H9 (cell line): ENCODE measurements at regions not wholly inside any gene's neighbourhood (a gene's known extent, or its start where the extent isn't known, plus 50 kb on each side); places are given as distances from the start of the nearest gene placed in this dataset.

ENCODE experiments used
- DNase-seq: peaks from one replicate; pipeline ENCODE4 v3.0.0-alpha.2; 2017
- H2AFZ ChIP-seq: one replicate; pipeline ENCODE4 v1.6.1; 2013; ENCODE audit warnings: mild to moderate bottlenecking, low read length, control low read depth, moderate library complexity
- H2AK5ac ChIP-seq: 2 replicates; pipeline ENCODE4 v1.6.1; 2013; ENCODE audit warnings: low read length, control low read depth, mixed read lengths; ENCODE audit not compliant: insufficient read length
- H2BK120ac ChIP-seq: one replicate; pipeline ENCODE4 v1.6.1; 2013; ENCODE audit warnings: low read depth, mild to moderate bottlenecking, low read length, control low read depth, inconsistent platforms; ENCODE audit not compliant: poor library complexity, severe bottlenecking
- H2BK12ac ChIP-seq: 2 replicates; pipeline ENCODE4 v1.6.1; 2013; ENCODE audit warnings: low read length, control low read depth, mixed read lengths, low read depth; ENCODE audit not compliant: insufficient read length
- H2BK15ac ChIP-seq: 2 replicates; pipeline ENCODE4 v1.6.1; 2013; ENCODE audit warnings: low read depth, low read length, control low read depth
- H2BK20ac ChIP-seq: one replicate; pipeline ENCODE4 v1.6.1; 2013; ENCODE audit warnings: low read depth, mild to moderate bottlenecking, low read length, control low read depth, inconsistent platforms; ENCODE audit not compliant: poor library complexity, severe bottlenecking
- H2BK5ac ChIP-seq: 2 replicates; pipeline ENCODE4 v1.6.1; 2013; ENCODE audit warnings: low read length, control low read depth, mixed read lengths; ENCODE audit not compliant: insufficient read length
- H3K14ac ChIP-seq: 2 replicates; pipeline ENCODE4 v1.6.1; 2013; ENCODE audit warnings: low read length, control low read depth; ENCODE audit not compliant: insufficient read depth
- H3K18ac ChIP-seq: 2 replicates; pipeline ENCODE4 v1.6.1; 2013; ENCODE audit warnings: low read depth, mild to moderate bottlenecking, mixed read lengths, low read length, control low read depth; ENCODE audit not compliant: insufficient read length
- H3K23ac ChIP-seq: 2 replicates; pipeline ENCODE4 v1.6.1; 2013; ENCODE audit warnings: low read length, control low read depth, mixed read lengths, low read depth; ENCODE audit not compliant: insufficient read length
- H3K23me2 ChIP-seq: 2 replicates; pipeline ENCODE4 v1.6.1; 2013; ENCODE audit warnings: low read depth, mild to moderate bottlenecking, mixed read lengths, low read length, control low read depth; ENCODE audit not compliant: insufficient read length, poor library complexity, severe bottlenecking
- H3K27ac ChIP-seq: 2 replicates; pipeline ENCODE4 v1.5.1; 2013; ENCODE audit warnings: low read length, control low read depth, mixed read lengths, low read depth; ENCODE audit not compliant: insufficient read length
- H3K27me3 ChIP-seq: 2 replicates; pipeline ENCODE4 v1.6.1; 2013; ENCODE audit warnings: low read length, control low read depth, inconsistent platforms; ENCODE audit not compliant: insufficient read depth
- H3K4ac ChIP-seq: 2 replicates; pipeline ENCODE4 v1.6.1; 2013; ENCODE audit warnings: low read depth, mild to moderate bottlenecking, control low read depth, inconsistent platforms, low read length, moderate library complexity
- H3K4me1 ChIP-seq: 2 replicates; pipeline ENCODE4 v1.6.1; 2013; ENCODE audit warnings: low read length, control low read depth, inconsistent platforms; ENCODE audit not compliant: insufficient read depth
- H3K4me2 ChIP-seq: 2 replicates; pipeline ENCODE4 v1.6.1; 2013; ENCODE audit warnings: low read length, control low read depth, mixed read lengths; ENCODE audit not compliant: insufficient read length, insufficient read depth
- H3K56ac ChIP-seq: 2 replicates; pipeline ENCODE4 v1.6.1; 2013; ENCODE audit warnings: low read depth, mild to moderate bottlenecking, mixed read lengths, low read length, control low read depth; ENCODE audit not compliant: insufficient read length
- H3K79me1 ChIP-seq: 2 replicates; pipeline ENCODE4 v1.6.1; 2013; ENCODE audit warnings: low read depth, mild to moderate bottlenecking, moderate library complexity, low read length, control low read depth, inconsistent platforms; ENCODE audit not compliant: insufficient read depth, poor library complexity, severe bottlenecking
- H3K79me2 ChIP-seq: 2 replicates; pipeline ENCODE4 v1.6.1; 2013; ENCODE audit warnings: low read length, control low read depth, inconsistent platforms; ENCODE audit not compliant: insufficient read depth
- H3K9ac ChIP-seq: 2 replicates; pipeline ENCODE4 v1.6.1; 2013; ENCODE audit warnings: low read length, control low read depth, mixed read lengths; ENCODE audit not compliant: insufficient read length; ENCODE audit errors: extremely low read depth
- H3K9me3 ChIP-seq: one replicate; pipeline ENCODE4 v1.6.1; 2013; ENCODE audit warnings: low read depth, low read length, inconsistent platforms; ENCODE audit not compliant: control insufficient read depth
- H3T11ph ChIP-seq: one replicate; pipeline ENCODE4 v1.6.1; 2013; ENCODE audit warnings: mild to moderate bottlenecking, low read length, control low read depth, inconsistent platforms
- H4K20me1 ChIP-seq: one replicate; pipeline ENCODE4 v1.6.1; 2013; ENCODE audit not compliant: control insufficient read depth, insufficient read length, insufficient read depth
- H4K5ac ChIP-seq: 2 replicates; pipeline ENCODE4 v1.6.1; 2013; ENCODE audit warnings: low read depth, mild to moderate bottlenecking, mixed read lengths, low read length, control low read depth; ENCODE audit not compliant: insufficient read length
- H4K8ac ChIP-seq: replicated peaks from 2 replicates; pipeline ENCODE4 v1.6.1; 2013; ENCODE audit warnings: low read length, control low read depth, mixed read lengths, low read depth; ENCODE audit not compliant: insufficient read length
- H4K91ac ChIP-seq: 2 replicates; pipeline ENCODE4 v1.6.1; 2013; ENCODE audit warnings: low read depth, mild to moderate bottlenecking, moderate library complexity, mixed read lengths, low read length, control low read depth; ENCODE audit not compliant: insufficient read length
- H3K27ac Mint-ChIP-seq, 3 experiments: 2 replicates in 2 of 3; 3 replicates in 1 of 3; pipeline ENCODE4 v1.8.0; 2020 to 2021; ENCODE audit warnings: mixed read lengths in 3 of 3, mild to moderate bottlenecking in 1 of 3, moderate library complexity in 1 of 3
- H3K27me3 Mint-ChIP-seq: 2 replicates; pipeline ENCODE4 v1.8.0; 2021; ENCODE audit warnings: low read depth, mild to moderate bottlenecking, moderate library complexity, mixed read lengths
- H3K36me3 Mint-ChIP-seq, 3 experiments: 2 replicates in 2 of 3; 3 replicates in 1 of 3; pipeline ENCODE4 v1.8.0; 2020 to 2021; ENCODE audit warnings: low read depth in 3 of 3, mixed read lengths in 3 of 3; ENCODE audit not compliant: insufficient read depth in 1 of 3
- H3K4me1 Mint-ChIP-seq, 2 experiments: 2 replicates each; pipeline ENCODE4 v1.8.0; 2020; ENCODE audit warnings: mixed read lengths in 2 of 2
- H3K4me3 Mint-ChIP-seq, 2 experiments: 2 replicates in 1 of 2; 3 replicates in 1 of 2; pipeline ENCODE4 v1.8.0; 2020 to 2021; ENCODE audit warnings: mild to moderate bottlenecking in 2 of 2, mixed read lengths in 2 of 2, moderate library complexity in 1 of 2
- H3K9me3 Mint-ChIP-seq, 2 experiments: 2 replicates in 1 of 2; 3 replicates in 1 of 2; pipeline ENCODE4 v1.8.0; 2020; ENCODE audit warnings: mild to moderate bottlenecking in 2 of 2, mixed read lengths in 2 of 2, moderate library complexity in 1 of 2
- CTCF ChIP-seq: fragments of 200-600 bp; sonication (generic); conservative IDR thresholded peaks from 3 replicates; pipeline ENCODE4 v1.8.0; 2021; ENCODE audit warnings: antibody characterized with exemption, mild to moderate bottlenecking
- whole genome bisulfite sequencing: extraction: QIAGEN DNeasy Blood & Tissue Kit; methylation state at CpG from one replicate; pipeline ENCODE4 v1.1.7; 2013; ENCODE audit warnings: missing lambda C conversion rate, low lambda C conversion rate, mixed read lengths; ENCODE audit not compliant: insufficient read length; ENCODE audit errors: extremely low coverage; 5-methylcytosine and 5-hydroxymethylcytosine counted together

GRCh38 chr1:40923511-40924020 lies 55.9 kb upstream of the CTPS1 start:
- H3K4me2 ChIP-seq = no peak overlapping the region
- H3T11ph ChIP-seq = no peak overlapping the region

More at GRCh38 chr1:40923511-40924020, 55.9 kb upstream of the CTPS1 start:
- Mint-ChIP-seq H3K4me3 (no peak overlapping the region), H3K27ac (peak overlapping the region in 1 of 3 experiments; percentile 45; a peak in 1 of 7 replicates), H3K9me3 (no peaks in the 10 kb centered on the region), H3K4me1 (peaks cover 9% of the 10 kb centered on the region in 2 experiments), H3K36me3 (no peaks in the 10 kb centered on the region), H3K27me3 (peaks cover 3% of the 10 kb centered on the region)
- no peak overlapping the region for H2BK120ac ChIP-seq
- no CpG with 5 or more reads among the region's 3 CpGs for WGBS
- no peak overlapping the region for H3K14ac ChIP-seq
- no peak overlapping the region for H3K23ac ChIP-seq
- no peak overlapping the region for H3K27ac ChIP-seq
- H3K79me2 ChIP-seq = no peaks in the 10 kb centered on the region
- H4K91ac ChIP-seq = no peak overlapping the region
- no peak overlapping the region for H3K56ac ChIP-seq
- H2BK5ac ChIP-seq = no peak overlapping the region
- no peaks in the 10 kb centered on the region for H3K79me1 ChIP-seq
- no peak overlapping the region for H3K9ac ChIP-seq
- TF ChIP-seq CTCF = no peak
- no peak overlapping the region for H2AK5ac ChIP-seq
- H4K5ac ChIP-seq = no peak overlapping the region
- no peak overlapping the region for H2BK20ac ChIP-seq
- no peak overlapping the region for H3K18ac ChIP-seq
- no peaks in the 10 kb centered on the region for H3K27me3 ChIP-seq
- no peak overlapping the region for H3K4ac ChIP-seq
- DNase-seq = no peak
- H2BK15ac ChIP-seq = no peak overlapping the region
- no peaks in the 10 kb centered on the region for H3K23me2 ChIP-seq
- H4K8ac ChIP-seq = no peak overlapping the region
- no peaks in the 10 kb centered on the region for H3K9me3 ChIP-seq
- no peak overlapping the region for H2AFZ ChIP-seq
- no peaks in the 10 kb centered on the region for H3K4me1 ChIP-seq
- no peaks in the 10 kb centered on the region for H4K20me1 ChIP-seq
- H2BK12ac ChIP-seq = no peak overlapping the region
